HEK293 (cell line): ENCODE measurements at regions not wholly inside any gene's neighbourhood (a gene's known extent, or its start where the extent isn't known, plus 50 kb on each side); places are given as distances from the start of the nearest gene placed in this dataset.
A peak's percentile ranks its signal among the peaks of the same experiment; 100 is the strongest.

Experiments
- CTCF ChIA-PET: fragments of 350-600 bp; formaldehyde crosslinking; extraction: SDS; loops from one replicate; lab custom pipeline; 2021; ENCODE audit warnings: antibody characterized with exemption; lab: Yijun Ruan, JAX
- POLR2A ChIA-PET: fragments of 300-600 bp; formaldehyde crosslinking; extraction: SDS; loops from one replicate; lab custom pipeline; 2020; ENCODE audit warnings: antibody characterized with exemption, inconsistent platforms; lab: Yijun Ruan, JAX
- H3K27ac ChIP-seq: fragments of 200-500 bp; sonication (Bioruptor generic); 2 replicates; pipeline ENCODE4 v1.5.1; 2014; ENCODE audit warnings: low read depth, low read length, control low read depth, inconsistent platforms; ENCODE audit errors: extremely low read depth
- H3K36me3 ChIP-seq, 2 experiments: fragments of 200-500 bp in 1 of 2; sonication (Bioruptor generic) in 1 of 2; 1 replicate in 1 of 2; 2 replicates in 1 of 2; pipeline ENCODE4 v1.5.1; 2014 to 2017; ENCODE audit warnings: inconsistent platforms in 2 of 2, low read length in 2 of 2; ENCODE audit not compliant: control insufficient read depth in 2 of 2, insufficient read depth in 1 of 2
- H3K4me1 ChIP-seq: fragments of 200-500 bp; sonication (Bioruptor generic); 2 replicates; pipeline ENCODE4 v1.5.1; 2014; ENCODE audit warnings: mild to moderate bottlenecking, low read length, inconsistent platforms; ENCODE audit not compliant: control insufficient read depth, insufficient read depth
- H3K4me3 ChIP-seq: 2 replicates; pipeline ENCODE4 v1.5.1; 2011; ENCODE audit warnings: low read depth, mild to moderate bottlenecking, control low read depth, low read length, moderate library complexity
- H3K9me3 ChIP-seq: fragments of 200-500 bp; sonication (Bioruptor generic); 2 replicates; pipeline ENCODE4 v1.5.1; 2014; ENCODE audit warnings: low read depth, low read length, inconsistent platforms; ENCODE audit not compliant: control insufficient read depth, insufficient read depth
- GLI2 ChIP-seq: fragments of 450-650 bp; formaldehyde crosslinking; IDR thresholded peaks from 2 replicates; pipeline ENCODE4; 2017; ENCODE audit warnings: missing biosample characterization, missing genetic modification characterization, low read depth, borderline replicate concordance
- HIC1 ChIP-seq: fragments of 450-650 bp; formaldehyde crosslinking; IDR thresholded peaks from 2 replicates; pipeline ENCODE4 v1.5.1; 2016; ENCODE audit warnings: missing biosample characterization, missing genetic modification characterization
- HOXA7 ChIP-seq: sonication (generic); formaldehyde crosslinking; IDR thresholded peaks from 2 replicates; pipeline ENCODE4 v1.8.1; 2022; ENCODE audit warnings: missing genetic modification reagents, borderline replicate concordance
- MEIS1 ChIP-seq: sonication (generic); formaldehyde crosslinking; IDR thresholded peaks from 2 replicates; pipeline ENCODE4 v1.8.1; 2022; ENCODE audit warnings: missing genetic modification reagents, mild to moderate bottlenecking, borderline replicate concordance
- OSR2 ChIP-seq: fragments of 450-650 bp; formaldehyde crosslinking; IDR thresholded peaks from 2 replicates; pipeline ENCODE4 v1.5.1; 2016; ENCODE audit warnings: missing biosample characterization, missing genetic modification characterization
- PRDM10 ChIP-seq: fragments of 450-650 bp; formaldehyde crosslinking; IDR thresholded peaks from 2 replicates; pipeline ENCODE4 v1.5.1; 2016; ENCODE audit warnings: missing biosample characterization, missing genetic modification characterization
- ZEB2 ChIP-seq: fragments of 450-650 bp; formaldehyde crosslinking; IDR thresholded peaks from 2 replicates; pipeline ENCODE4 v1.5.1; 2016; ENCODE audit warnings: missing biosample characterization, missing genetic modification characterization
- ZNF121 ChIP-seq: fragments of 450-650 bp; formaldehyde crosslinking; IDR thresholded peaks from 2 replicates; pipeline ENCODE4 v1.5.1; 2016; ENCODE audit warnings: missing biosample characterization, missing genetic modification characterization
- ZNF174 ChIP-seq: fragments of 450-650 bp; formaldehyde crosslinking; IDR thresholded peaks from 2 replicates; pipeline ENCODE4 v1.5.0; 2017; ENCODE audit warnings: missing biosample characterization, mild to moderate bottlenecking, missing genetic modification characterization
- ZNF18 ChIP-seq: fragments of 450-650 bp; formaldehyde crosslinking; IDR thresholded peaks from 2 replicates; pipeline ENCODE4 v1.5.1; 2016; ENCODE audit warnings: missing biosample characterization, missing genetic modification characterization
- ZNF280C ChIP-seq: fragments of 450-650 bp; formaldehyde crosslinking; IDR thresholded peaks from 2 replicates; pipeline ENCODE4 v1.5.1; 2016; ENCODE audit warnings: missing biosample characterization, missing genetic modification characterization
- ZNF324 ChIP-seq: fragments of 450-650 bp; formaldehyde crosslinking; IDR thresholded peaks from 2 replicates; pipeline ENCODE4 v1.5.1; 2016; ENCODE audit warnings: missing biosample characterization, missing genetic modification characterization
- ZNF341 ChIP-seq: fragments of 450-650 bp; formaldehyde crosslinking; IDR thresholded peaks from 2 replicates; pipeline ENCODE4; 2016; ENCODE audit warnings: low read depth, missing biosample characterization, missing genetic modification characterization
- ZNF350 ChIP-seq: fragments of 450-650 bp; formaldehyde crosslinking; IDR thresholded peaks from 2 replicates; pipeline ENCODE4 v1.5.0; 2017; ENCODE audit warnings: missing biosample characterization, mild to moderate bottlenecking, missing genetic modification characterization
- ZNF423 ChIP-seq: fragments of 450-650 bp; formaldehyde crosslinking; IDR thresholded peaks from 2 replicates; pipeline ENCODE4 v1.5.1; 2016; ENCODE audit warnings: missing biosample characterization, missing genetic modification characterization
- ZNF449 ChIP-seq: fragments of 450-650 bp; formaldehyde crosslinking; IDR thresholded peaks from 2 replicates; pipeline ENCODE4 v1.5.1; 2017; ENCODE audit warnings: missing biosample characterization, mild to moderate bottlenecking, missing genetic modification characterization, moderate library complexity
- ZNF473 ChIP-seq: fragments of 450-650 bp; formaldehyde crosslinking; IDR thresholded peaks from 2 replicates; pipeline ENCODE4 v1.5.1; 2017; ENCODE audit warnings: missing biosample characterization, missing genetic modification characterization
- ZNF521 ChIP-seq: fragments of 450-650 bp; formaldehyde crosslinking; IDR thresholded peaks from 2 replicates; pipeline ENCODE4 v1.5.1; 2017; ENCODE audit warnings: missing biosample characterization, mild to moderate bottlenecking, missing genetic modification characterization
- ZNF555 ChIP-seq: fragments of 450-650 bp; formaldehyde crosslinking; conservative IDR thresholded peaks from 2 replicates; pipeline ENCODE4 v1.5.1; 2017; ENCODE audit warnings: missing biosample characterization, mild to moderate bottlenecking, missing genetic modification characterization, inconsistent platforms
- ZNF558 ChIP-seq: fragments of 450-650 bp; formaldehyde crosslinking; IDR thresholded peaks from 2 replicates; pipeline ENCODE4 v1.5.1; 2016; ENCODE audit warnings: missing biosample characterization, missing genetic modification characterization
- ZNF560 ChIP-seq: fragments of 450-650 bp; formaldehyde crosslinking; IDR thresholded peaks from 2 replicates; pipeline ENCODE4 v1.5.1; 2017; ENCODE audit warnings: missing biosample characterization, missing genetic modification characterization, borderline replicate concordance
- ZNF777 ChIP-seq: fragments of 450-650 bp; formaldehyde crosslinking; IDR thresholded peaks from 2 replicates; pipeline ENCODE4 v1.5.1; 2017; ENCODE audit warnings: missing biosample characterization, missing genetic modification characterization, borderline replicate concordance
- ZXDB ChIP-seq: fragments of 450-650 bp; formaldehyde crosslinking; IDR thresholded peaks from 2 replicates; pipeline ENCODE4 v1.5.1; 2016; ENCODE audit warnings: missing biosample characterization, missing genetic modification characterization

GRCh38 chr7:149690688-149691446 lies 82.5 kb downstream of the ZNF467 start:
- H3K36me3 ChIP-seq, result no peaks in the 10 kb centered on the region
- TF ChIP-seq ZNF777 (tag by site-specific recombination) (no peak), ZNF324 (tag by site-specific recombination) (peak; percentile 85), ZEB2 (tag by site-specific recombination) (peak; percentile 97), ZXDB (tag by site-specific recombination) (peak; percentile 79), HIC1 (peak; percentile 11; the same call in 1 of the 2 replicates), PRDM10 (peak; percentile 86), GLI2 (tag by site-specific recombination) (no peak), ZNF121 (no peak), MEIS1 (CRISPR knock-in tag) (no peak), HOXA7 (no peak), ZNF558 (tag by site-specific recombination) (peak; percentile 74; the same call in 1 of the 2 replicates), ZNF521 (tag by site-specific recombination) (no peak), ZNF555 (tag by site-specific recombination) (no peak), ZNF18 (no peak), ZNF174 (tag by site-specific recombination) (no peak), ZNF350 (tag by site-specific recombination) (no peak), ZNF449 (tag by site-specific recombination) (peak; percentile 22; the same call in 1 of the 2 replicates), ZNF280C (no peak), ZNF560 (no peak), ZNF473 (tag by site-specific recombination) (no peak), ZNF423 (tag by site-specific recombination) (peak; percentile 59), OSR2 (tag by site-specific recombination) (peak; percentile 78), ZNF341 (tag by site-specific recombination) (no peak; the same call in none of the 2 replicates)

More at GRCh38 chr7:149690688-149691446, 82.5 kb downstream of the ZNF467 start:
- H3K9me3 ChIP-seq, result no peaks in the 10 kb centered on the region
- no peaks in the 10 kb centered on the region for H3K4me1 ChIP-seq
- CTCF ChIA-PET, result interaction anchor here (0.5 to 1.1 kb wide), 3 partner anchors 17 to 1404 kb away, joined by 3 read pairs; no protein-coding TSS in a partner anchor
- peak overlapping the region; percentile 35 for H3K4me3 ChIP-seq
- POLR2A ChIA-PET, result interaction anchor here (1.0 to 1.3 kb wide), 4 partner anchors 20 to 68 kb away, joined by 3 to 6 read pairs (median 3); no protein-coding TSS in a partner anchor
- H3K27ac ChIP-seq, result peak overlapping the region; percentile 1; the same call in 1 of the 2 replicates
